HG02943 (cell line): ENCODE measurements at regions not wholly inside any gene's neighbourhood (a gene's known extent, or its start where the extent isn't known, plus 50 kb on each side); places are given as distances from the start of the nearest gene placed in this dataset.
"Not testable (repeated sequence)": the region's sequence is repeated elsewhere in the genome, so short reads cannot be mapped to it uniquely, and the experiment has no call there.

Experiments
- ATAC-seq: cut with Tn5 transposase; IDR thresholded peaks from one replicate; pipeline ENCODE4 v1.9.1; 2021; ENCODE audit warnings: mild to moderate bottlenecking, low read depth, moderate library complexity; ENCODE audit not compliant: unreplicated experiment

- ATAC-seq: no peak
Measured at GRCh38 chr18:26654616-26655524, 106.5 kb upstream of the KCTD1 start.

GRCh38 chr18:26653943-26654615, 105.7 kb upstream of the KCTD1 start:
- no peak for ATAC-seq

- ATAC-seq: no peak
Measured at GRCh38 chr18:26652501-26652900, 104.1 kb upstream of the KCTD1 start.

GRCh38 chr18:26650310-26651268, 102.2 kb upstream of the KCTD1 start:
- ATAC-seq: no peak

GRCh38 chr18:26649193-26649543, 100.8 kb upstream of the KCTD1 start:
- no peak for ATAC-seq

- no peak for ATAC-seq
Measured at GRCh38 chr18:26648509-26649192, 100.3 kb upstream of the KCTD1 start.

- no peak for ATAC-seq
Measured at GRCh38 chr18:26646901-26647300, 98.5 kb upstream of the KCTD1 start.

GRCh38 chr18:26642440-26643348, 94.3 kb upstream of the KCTD1 start:
- ATAC-seq: no peak

- no peak for ATAC-seq
Measured at GRCh38 chr18:26640541-26640940, 92.2 kb upstream of the KCTD1 start.

GRCh38 chr18:26639149-26639548, 90.8 kb upstream of the KCTD1 start:
- no peak for ATAC-seq

GRCh38 chr18:26637983-26638382, 89.6 kb upstream of the KCTD1 start:
- no peak for ATAC-seq

GRCh38 chr18:26637324-26637723, 89.0 kb upstream of the KCTD1 start:
- ATAC-seq: no peak

- ATAC-seq: no peak
Measured at GRCh38 chr18:26635466-26635865, 87.1 kb upstream of the KCTD1 start.

GRCh38 chr18:26634631-26635030, 86.3 kb upstream of the KCTD1 start:
- no peak for ATAC-seq

GRCh38 chr18:26631135-26631534, 82.8 kb upstream of the KCTD1 start:
- ATAC-seq: no peak

GRCh38 chr18:26630596-26630995, 82.2 kb upstream of the KCTD1 start:
- no peak for ATAC-seq

GRCh38 chr18:26628017-26628416, 79.7 kb upstream of the KCTD1 start:
- ATAC-seq: no peak

- ATAC-seq: no peak
Measured at GRCh38 chr18:26624443-26624842, 76.1 kb upstream of the KCTD1 start.

- ATAC-seq: not testable (repeated sequence)
Measured at GRCh38 chr18:26623314-26623713, 75.0 kb upstream of the KCTD1 start.
